ENCODE measurements at regions not wholly inside any gene's neighbourhood (a gene's known extent, or its start where the extent isn't known, plus 50 kb on each side); places are given as distances from the start of the nearest gene placed in this dataset.
A peak's percentile ranks its signal among the peaks of the same experiment; 100 is the strongest.
"Not testable (repeated sequence)": the region's sequence is repeated elsewhere in the genome, so short reads cannot be mapped to it uniquely, and the experiment has no call there.

- no peak for DNase-seq
Observed at GRCh38 chr7:106372126-106372525, 87.3 kb upstream of the NAMPT start.

GRCh38 chr7:106371629-106372028, 86.8 kb upstream of the NAMPT start:
- DNase-seq: no peak

- no peak for DNase-seq
Observed at GRCh38 chr7:106370542-106370941, 85.8 kb upstream of the NAMPT start.

- no peak for DNase-seq
Observed at GRCh38 chr7:106369816-106370215, 85.0 kb upstream of the NAMPT start.

- DNase-seq: no peak
Observed at GRCh38 chr7:106369352-106369751, 84.6 kb upstream of the NAMPT start.

GRCh38 chr7:106367664-106368063, 82.9 kb upstream of the NAMPT start:
- DNase-seq: no peak

GRCh38 chr7:106367018-106367420, 82.2 kb upstream of the NAMPT start:
- DNase-seq: no peak

GRCh38 chr7:106365252-106366005, 80.6 kb upstream of the NAMPT start:
- no peak for DNase-seq

- DNase-seq: not testable (repeated sequence)
Observed at GRCh38 chr7:106362507-106362906, 77.7 kb upstream of the NAMPT start.

- no peak for DNase-seq
Observed at GRCh38 chr7:106358103-106358663, 73.4 kb upstream of the NAMPT start.

GRCh38 chr7:106357675-106358074, 72.9 kb upstream of the NAMPT start:
- no peak for DNase-seq

GRCh38 chr7:106354822-106355221, 70.0 kb upstream of the NAMPT start:
- DNase-seq: no peak

GRCh38 chr7:106353944-106354343, 69.2 kb upstream of the NAMPT start:
- no peak for DNase-seq

GRCh38 chr7:106348231-106348630, 63.4 kb upstream of the NAMPT start:
- no peak for DNase-seq

GRCh38 chr7:106347229-106347833, 62.5 kb upstream of the NAMPT start:
- no peak for DNase-seq

- DNase-seq: peak; percentile 25
Observed at GRCh38 chr7:106346678-106347217, 62.0 kb upstream of the NAMPT start.

GRCh38 chr7:106346167-106346677, 61.4 kb upstream of the NAMPT start:
- DNase-seq: no peak

GRCh38 chr7:106345421-106346166, 60.8 kb upstream of the NAMPT start:
- DNase-seq: peak; percentile 72

GRCh38 chr7:106344861-106345260, 60.1 kb upstream of the NAMPT start:
- no peak for DNase-seq

- DNase-seq: no peak
Observed at GRCh38 chr7:106344211-106344610, 59.4 kb upstream of the NAMPT start.

- DNase-seq: not testable (repeated sequence)
Observed at GRCh38 chr7:106342049-106342448, 57.3 kb upstream of the NAMPT start.

GRCh38 chr7:106340247-106340596, 55.4 kb upstream of the NAMPT start:
- not testable (repeated sequence) for DNase-seq
